ENCODE measurements at regions not wholly inside any gene's neighbourhood (a gene's known extent, or its start where the extent isn't known, plus 50 kb on each side); places are given as distances from the start of the nearest gene placed in this dataset.
"Not testable (repeated sequence)": the region's sequence is repeated elsewhere in the genome, so short reads cannot be mapped to it uniquely, and the experiment has no call there.

DNA sequence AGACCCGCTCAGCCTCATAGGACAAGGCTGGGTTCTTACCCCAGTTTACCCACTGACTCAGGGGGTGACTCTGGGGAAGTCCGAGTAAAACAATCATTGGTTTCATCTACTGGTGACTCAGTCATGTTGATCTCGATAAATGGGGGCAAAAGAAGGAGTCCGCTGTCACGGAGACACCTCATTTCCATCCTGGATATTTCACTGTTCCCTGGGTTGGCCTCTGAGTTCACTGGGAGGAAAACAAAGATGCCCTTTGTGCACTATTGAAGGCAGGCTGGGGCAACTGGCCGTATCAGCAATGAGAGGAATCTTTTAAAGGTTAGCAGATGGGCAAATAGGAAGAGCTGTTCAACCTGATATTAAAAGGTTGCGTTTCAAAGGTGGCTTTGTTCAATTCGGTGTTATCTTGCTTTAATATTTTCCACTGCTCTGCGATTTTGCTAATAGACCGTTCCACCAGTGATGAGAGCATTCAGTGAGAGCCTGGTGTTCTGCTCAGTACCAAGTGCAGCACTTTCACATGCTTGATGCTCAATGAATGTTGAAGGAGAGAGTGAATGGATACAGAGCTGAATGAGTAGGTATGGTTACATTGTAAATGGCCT is 110.2 kb upstream of the EGFLAM start:
- no peak for DNase-seq (ENCODE audit: low read depth in 3 of 3)

DNA sequence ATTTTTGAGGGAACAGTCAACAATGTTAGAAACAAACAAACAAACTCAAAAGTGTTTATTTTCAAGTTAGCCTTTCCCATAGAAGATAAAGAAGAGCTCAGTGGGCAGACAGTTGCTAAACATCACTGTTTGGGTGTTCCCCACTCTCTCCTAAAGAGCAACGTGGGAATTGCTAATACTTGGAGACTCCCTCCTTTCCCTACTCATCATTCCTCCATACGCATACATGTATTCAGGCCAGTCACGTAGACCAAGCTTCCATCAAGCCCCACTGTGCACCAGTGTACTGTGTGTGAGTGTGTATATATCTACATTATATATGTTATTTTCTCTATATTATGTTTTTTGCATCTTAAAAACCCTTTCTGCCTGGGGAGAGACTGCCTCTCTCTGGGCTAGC is 115.0 kb upstream of the EGFLAM start:
- no peak for DNase-seq (ENCODE audit: low read depth in 3 of 3)

DNA sequence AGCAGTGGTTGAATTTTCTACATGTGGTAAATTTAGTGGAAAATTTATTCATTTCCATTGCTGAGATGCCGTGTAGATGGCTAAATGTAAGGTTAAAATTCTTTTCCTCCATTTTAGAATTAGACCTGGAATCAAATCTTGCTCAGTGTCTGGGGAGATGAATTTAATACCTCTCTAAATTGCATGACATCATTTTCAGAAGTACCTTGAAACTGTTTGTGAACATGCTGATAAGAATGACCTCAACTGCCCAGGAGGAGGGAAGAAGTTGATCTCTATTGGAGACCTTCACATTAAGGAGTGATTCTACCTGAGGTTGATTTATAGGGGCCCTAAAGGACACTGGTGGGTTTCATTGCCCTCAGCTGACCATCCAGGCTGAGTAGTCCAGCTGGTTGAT is 116.7 kb upstream of the EGFLAM start:
- no peak for DNase-seq (ENCODE audit: low read depth in 3 of 3)

GRCh38 chr5:38138574-38138973 is 119.8 kb upstream of the EGFLAM start:
- DNase-seq (ENCODE audit: low read depth in 3 of 3) = no peak

DNA sequence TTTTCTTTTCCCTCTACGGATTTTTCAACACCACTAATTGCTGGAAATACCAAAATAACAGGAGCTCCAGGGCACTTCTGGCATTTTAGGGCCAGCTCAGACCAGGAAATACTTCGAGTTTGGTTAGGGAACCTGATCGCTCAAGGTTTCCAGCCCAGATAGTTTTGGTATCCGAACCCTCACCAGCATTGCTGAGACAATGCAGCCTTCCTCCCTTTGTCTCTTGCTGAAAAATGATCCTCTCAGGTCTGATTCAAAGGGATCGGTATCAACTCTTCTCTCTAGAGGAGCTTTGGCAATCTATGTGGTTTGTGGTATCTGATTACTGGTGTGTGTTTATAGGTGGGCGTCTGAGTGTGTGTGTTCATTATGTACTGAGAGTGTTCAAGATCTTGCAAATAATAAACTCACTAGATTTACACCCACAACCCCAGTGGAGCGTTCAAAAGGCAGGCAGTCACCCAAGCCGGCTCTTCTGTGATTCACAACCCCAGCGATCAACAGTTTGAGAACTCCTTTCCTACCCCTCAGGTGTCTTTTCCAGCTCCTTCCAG is 122.8 kb upstream of the EGFLAM start:
- DNase-seq (ENCODE audit: low read depth in 3 of 3) = no peak

DNA sequence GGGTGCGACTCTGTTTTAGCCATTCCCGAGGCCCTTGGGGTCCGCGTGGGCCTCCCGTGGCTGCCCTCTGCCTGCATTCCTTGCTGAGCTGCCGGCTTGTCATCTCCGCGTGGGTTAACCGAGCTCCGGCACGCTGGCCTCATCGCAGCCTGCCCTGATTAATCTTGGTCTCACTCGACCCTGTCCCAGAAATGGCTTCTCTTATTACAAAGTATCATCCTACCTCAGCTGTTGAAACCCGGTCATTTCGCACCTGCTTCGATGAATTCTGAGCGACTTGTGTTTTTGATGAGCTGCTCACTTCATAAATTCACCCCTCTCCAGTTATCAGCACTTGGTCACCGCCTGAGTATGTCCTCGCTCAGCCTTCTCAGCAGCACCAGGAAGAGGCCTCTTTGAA is 123.5 kb upstream of the EGFLAM start:
- no peak for DNase-seq (ENCODE audit: low read depth in 3 of 3)

DNA sequence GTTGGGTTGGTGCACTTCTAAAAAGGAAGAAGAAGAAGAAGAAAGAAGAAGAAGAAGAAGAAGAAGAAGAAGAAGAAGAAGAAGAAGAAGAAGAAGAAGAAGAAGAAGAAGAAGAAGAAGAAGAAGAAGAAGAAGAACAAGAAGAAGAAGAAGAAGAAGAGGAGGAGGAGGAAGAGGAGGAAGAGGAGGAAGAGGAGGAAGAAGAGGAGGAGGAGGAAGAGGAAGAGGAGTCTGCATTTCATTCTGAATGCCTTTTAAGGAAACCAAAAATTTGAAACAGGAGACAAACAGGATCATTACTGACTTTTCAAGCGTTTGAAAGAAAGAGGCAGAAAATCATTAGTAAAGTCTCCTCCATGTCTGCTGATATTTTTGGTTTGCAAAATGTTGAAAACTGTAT is 124.1 kb upstream of the EGFLAM start:
- not testable (repeated sequence) for DNase-seq (ENCODE audit: low read depth in 3 of 3)

- DNase-seq (ENCODE audit: low read depth in 3 of 3) = no peak
Measured at GRCh38 chr5:38131686-38132085, 126.7 kb upstream of the EGFLAM start.

DNA sequence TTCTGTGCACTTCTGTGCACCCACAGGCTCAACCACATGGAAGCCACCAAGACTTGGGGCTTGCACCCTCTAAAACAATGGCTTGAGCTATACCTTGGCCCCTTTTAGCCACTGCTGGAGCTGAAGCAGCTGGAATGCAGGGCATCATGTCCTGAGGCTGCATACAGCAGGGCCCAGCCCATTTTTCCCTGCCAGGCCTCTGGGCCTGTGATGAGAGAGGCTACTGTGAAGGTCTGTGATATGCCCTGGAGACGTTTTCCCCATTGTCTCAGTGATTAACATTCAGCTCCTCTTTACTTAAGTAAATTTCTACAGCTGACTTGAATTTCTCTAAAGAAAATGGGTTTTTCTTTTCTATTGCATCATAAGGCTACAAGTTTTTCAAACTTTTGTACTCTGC is 134.0 kb upstream of the EGFLAM start:
- no peak for DNase-seq (ENCODE audit: low read depth in 3 of 3)

DNA sequence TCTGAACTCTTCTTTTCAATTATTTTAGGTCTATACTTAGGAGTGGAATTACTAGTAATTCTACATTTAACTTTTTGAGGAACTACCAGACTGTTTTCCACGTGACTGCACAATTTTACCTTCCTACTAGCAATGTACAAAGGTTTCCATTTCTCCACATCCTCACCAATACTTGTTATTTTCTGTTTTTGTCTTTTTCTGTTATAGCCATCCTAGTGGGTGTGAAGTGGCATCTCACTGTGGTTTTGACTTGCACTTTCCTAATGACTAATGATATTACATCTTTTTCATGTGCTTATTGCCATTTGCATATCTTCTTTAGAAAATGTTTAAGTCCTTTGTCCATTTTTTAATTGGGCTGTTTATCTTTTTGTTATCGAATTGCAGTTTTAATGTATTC is 136.9 kb upstream of the EGFLAM start:
- no peak for DNase-seq (ENCODE audit: low read depth in 3 of 3)

DNA sequence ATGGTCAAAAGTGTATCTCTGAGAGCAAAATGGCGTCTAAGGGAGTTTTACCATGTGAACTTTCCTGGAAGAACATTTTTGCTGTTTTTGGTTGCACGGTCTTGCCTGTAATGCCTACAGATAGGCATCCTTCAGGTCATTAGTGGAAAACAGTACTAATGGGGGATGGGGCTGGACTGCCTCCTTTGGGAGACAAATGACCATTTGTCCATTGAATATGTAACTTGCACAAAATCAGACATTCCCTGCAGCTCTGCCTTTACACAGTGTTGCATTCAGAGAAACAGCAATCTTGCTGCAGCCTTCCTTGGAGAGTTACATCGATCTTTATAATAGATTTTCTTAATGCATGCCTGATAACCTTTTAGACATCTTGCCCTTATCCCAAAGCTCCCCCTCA is 138.5 kb upstream of the EGFLAM start:
- DNase-seq (ENCODE audit: low read depth in 3 of 3) = no peak

GRCh38 chr5:38117784-38118479 is 140.4 kb upstream of the EGFLAM start:
- DNase-seq (ENCODE audit: low read depth in 3 of 3) = no peak

DNA sequence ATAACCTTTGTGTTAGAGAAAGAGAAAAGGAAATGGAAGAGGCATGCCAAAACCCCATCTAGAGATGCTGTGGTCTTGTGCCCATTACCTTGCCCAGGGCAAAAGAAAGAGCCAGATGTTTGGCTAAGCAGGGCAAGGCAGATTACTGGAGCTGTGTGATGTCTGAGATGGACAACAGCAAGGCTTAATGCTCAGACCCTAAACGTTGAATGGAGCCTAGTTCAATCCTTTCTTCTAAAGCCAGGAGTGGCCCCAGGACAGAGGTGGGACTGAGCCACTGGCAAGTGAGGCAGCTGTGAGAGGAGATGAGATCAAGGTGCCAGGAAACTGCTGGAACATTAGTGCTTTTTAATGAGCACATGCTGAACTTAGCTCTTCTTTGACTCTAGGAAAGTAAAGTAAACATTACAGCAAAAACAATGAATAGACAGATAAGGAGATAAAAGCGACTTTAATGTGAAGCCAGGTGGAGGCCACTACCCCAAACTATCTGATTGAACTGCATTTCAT is 143.0 kb upstream of the EGFLAM start:
- DNase-seq (ENCODE audit: low read depth in 3 of 3) = no peak

- no peak for DNase-seq (ENCODE audit: low read depth in 3 of 3)
Measured at GRCh38 chr5:38113880-38114279, 144.5 kb upstream of the EGFLAM start.

GRCh38 chr5:38113456-38113855 is 144.9 kb upstream of the EGFLAM start:
- DNase-seq (ENCODE audit: low read depth in 3 of 3) = no peak

- DNase-seq (ENCODE audit: low read depth in 3 of 3) = no peak
Measured at GRCh38 chr5:38112938-38113337, 145.4 kb upstream of the EGFLAM start.

DNA sequence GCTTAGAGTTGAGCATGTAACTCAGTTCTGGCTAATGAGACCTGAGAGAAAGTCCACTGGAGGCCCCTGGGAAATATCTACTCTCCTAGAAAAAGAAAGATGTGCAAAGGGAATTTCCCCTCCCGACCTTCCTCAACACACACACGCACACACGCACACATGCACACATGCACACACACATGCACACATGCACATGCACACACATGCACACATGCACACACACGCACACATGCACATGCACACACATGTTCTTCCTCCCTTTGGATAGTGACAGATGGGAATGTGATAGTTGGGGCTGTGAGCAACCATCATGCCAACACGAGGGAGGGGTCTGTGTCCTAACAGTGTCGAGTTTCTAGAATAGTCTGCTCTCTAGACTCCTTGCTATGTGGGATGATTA is 148.2 kb upstream of the EGFLAM start:
- no peak for DNase-seq (ENCODE audit: low read depth in 3 of 3)

- no peak for DNase-seq (ENCODE audit: low read depth in 3 of 3)
Measured at GRCh38 chr5:38107096-38107495, 151.3 kb upstream of the EGFLAM start.

GRCh38 chr5:38105801-38106200 is 152.6 kb upstream of the EGFLAM start:
- DNase-seq (ENCODE audit: low read depth in 3 of 3) = no peak

- DNase-seq (ENCODE audit: low read depth in 3 of 3) = no peak
Measured at GRCh38 chr5:38105231-38105570, 153.2 kb upstream of the EGFLAM start.

GRCh38 chr5:38104497-38105230 is 153.7 kb upstream of the EGFLAM start:
- DNase-seq (ENCODE audit: low read depth in 3 of 3) = no peak

GRCh38 chr5:38101897-38102296 is 156.5 kb upstream of the EGFLAM start:
- no peak for DNase-seq (ENCODE audit: low read depth in 3 of 3)
